ENCODE measurements at regions not wholly inside any gene's neighbourhood (a gene's known extent, or its start where the extent isn't known, plus 50 kb on each side); places are given as distances from the start of the nearest gene placed in this dataset.

DNA sequence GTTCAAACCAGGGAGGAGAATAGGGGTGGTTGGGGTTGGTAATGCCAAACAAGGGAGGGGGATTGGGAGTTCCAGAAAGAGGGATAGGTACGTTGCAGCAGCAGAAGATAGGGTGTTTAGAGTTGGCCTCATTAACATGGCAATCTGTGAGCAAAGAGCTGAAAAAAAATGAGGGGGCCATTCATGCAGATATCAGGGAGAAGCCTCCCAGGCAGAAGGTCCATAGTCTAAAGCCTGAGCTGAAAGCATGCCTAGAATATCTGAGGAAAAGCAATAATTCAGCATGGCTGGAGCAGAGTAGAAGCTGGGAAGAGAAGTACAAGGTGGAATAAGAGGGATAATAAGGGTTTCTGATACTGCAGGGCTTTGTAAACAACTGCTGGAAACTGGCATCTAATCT, 550.9 kb upstream of the LCORL start:
- Histone ChIP-seq H3K9me3 (ENCODE audit: control insufficient read depth, insufficient read depth, low read length) (no peaks in the 10 kb centered on the region), H3K27me3 (ENCODE audit: control insufficient read depth, insufficient read depth, low read length) (no peaks in the 10 kb centered on the region), H3K4me3 (ENCODE audit: low read depth, low read length) (no peak overlapping the region), H3K27ac (ENCODE audit: low read depth, low read length) (no peak overlapping the region)
- DNase-seq (ENCODE audit: low read depth, low spot score): no peak
- ChIA-PET CTCF (interaction anchor here (1.0 kb wide), 1 partner anchor 21 kb away, joined by 3 read pairs; no protein-coding TSS in a partner anchor), POLR2A (no interaction called here)
- no peak for TF ChIP-seq CTCF (IDR thresholded peaks at IDR 0.05; ENCODE audit: low read depth, low read length)

GRCh38 chr4:18571301-18571761, 549.8 kb upstream of the LCORL start:
- no peaks in the 10 kb centered on the region for H3K9me3 ChIP-seq (ENCODE audit: control insufficient read depth, insufficient read depth, low read length)
- no peak for TF ChIP-seq CTCF (IDR thresholded peaks at IDR 0.05; ENCODE audit: low read depth, low read length)
- no peak overlapping the region for H3K27ac ChIP-seq (ENCODE audit: low read depth, low read length)
- no peaks in the 10 kb centered on the region for H3K27me3 ChIP-seq (ENCODE audit: control insufficient read depth, insufficient read depth, low read length)
- H3K4me3 ChIP-seq (ENCODE audit: low read depth, low read length): no peak overlapping the region
- ChIA-PET CTCF (no interaction called here), POLR2A (no interaction called here)
- DNase-seq (ENCODE audit: low read depth, low spot score): no peak

- ChIA-PET POLR2A (no interaction called here), CTCF (no interaction called here)
- H3K27ac ChIP-seq (ENCODE audit: low read depth, low read length): no peak overlapping the region
- H3K9me3 ChIP-seq (ENCODE audit: control insufficient read depth, insufficient read depth, low read length): no peaks in the 10 kb centered on the region
- no peak for DNase-seq (ENCODE audit: low read depth, low spot score)
- H3K27me3 ChIP-seq (ENCODE audit: control insufficient read depth, insufficient read depth, low read length): no peaks in the 10 kb centered on the region
- no peak overlapping the region for H3K4me3 ChIP-seq (ENCODE audit: low read depth, low read length)
- no peak for TF ChIP-seq CTCF (IDR thresholded peaks at IDR 0.05; ENCODE audit: low read depth, low read length)
These were observed 548.8 kb upstream of the LCORL start for GRCh38 chr4:18570370-18570769.

GRCh38 chr4:18568600-18568999, 547.0 kb upstream of the LCORL start:
- Histone ChIP-seq H3K9me3 (ENCODE audit: control insufficient read depth, insufficient read depth, low read length) (no peaks in the 10 kb centered on the region), H3K27ac (ENCODE audit: low read depth, low read length) (no peak overlapping the region), H3K27me3 (ENCODE audit: control insufficient read depth, insufficient read depth, low read length) (no peaks in the 10 kb centered on the region), H3K4me3 (ENCODE audit: low read depth, low read length) (no peak overlapping the region)
- TF ChIP-seq CTCF (IDR thresholded peaks at IDR 0.05; ENCODE audit: low read depth, low read length): no peak
- ChIA-PET POLR2A (no interaction called here), CTCF (no interaction called here)
- no peak for DNase-seq (ENCODE audit: low read depth, low spot score)

DNA sequence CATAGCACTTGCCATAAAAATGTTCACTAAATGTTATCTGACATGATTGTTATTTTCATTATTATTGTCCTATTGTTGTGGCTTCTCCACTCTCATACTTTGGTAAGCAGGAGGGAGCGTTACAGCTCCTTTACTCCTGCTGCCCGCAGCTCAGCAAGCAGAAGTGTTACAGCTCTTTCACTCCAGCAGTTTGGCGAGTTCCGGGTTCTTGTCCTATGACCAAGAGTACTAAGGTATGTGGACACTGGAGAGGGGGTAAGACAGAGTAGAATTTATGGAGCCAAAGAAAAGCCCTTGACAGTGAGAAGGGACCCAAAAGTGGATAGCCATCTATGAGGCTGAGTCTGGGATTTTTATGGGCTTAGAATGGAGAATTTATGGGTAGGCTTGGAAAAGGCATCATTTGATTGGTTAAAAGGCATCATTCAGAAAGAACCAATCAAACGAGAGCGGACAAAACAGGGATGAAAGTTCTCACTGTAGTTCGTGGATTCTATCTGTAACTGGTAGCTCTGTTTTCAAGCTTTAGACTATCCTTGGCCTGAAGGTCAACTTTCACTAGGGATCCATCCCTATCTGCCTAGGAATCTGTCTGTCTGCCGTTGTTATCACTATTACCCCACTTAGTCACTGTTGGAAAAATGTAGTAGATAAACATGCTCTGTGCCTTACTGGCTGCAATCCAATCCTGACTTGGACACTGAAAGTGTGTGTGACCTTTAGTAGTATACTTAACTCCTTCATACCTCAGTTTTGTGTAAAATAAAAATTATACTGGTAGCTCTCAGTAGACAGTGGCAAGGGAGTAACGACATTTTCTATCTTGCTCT, 545.6 kb upstream of the LCORL start:
- Histone ChIP-seq H3K9me3 (ENCODE audit: control insufficient read depth, insufficient read depth, low read length) (no peaks in the 10 kb centered on the region), H3K27ac (ENCODE audit: low read depth, low read length) (no peak overlapping the region), H3K27me3 (ENCODE audit: control insufficient read depth, insufficient read depth, low read length) (no peaks in the 10 kb centered on the region), H3K4me3 (ENCODE audit: low read depth, low read length) (no peak overlapping the region)
- CTCF ChIA-PET: no interaction called here
- no peak for TF ChIP-seq CTCF (IDR thresholded peaks at IDR 0.05; ENCODE audit: low read depth, low read length)
- POLR2A ChIA-PET: no interaction called here
- DNase-seq (ENCODE audit: low read depth, low spot score): no peak
